ENCODE measurements at regions not wholly inside any gene's neighbourhood (a gene's known extent, or its start where the extent isn't known, plus 50 kb on each side); places are given as distances from the start of the nearest gene placed in this dataset.

DNA sequence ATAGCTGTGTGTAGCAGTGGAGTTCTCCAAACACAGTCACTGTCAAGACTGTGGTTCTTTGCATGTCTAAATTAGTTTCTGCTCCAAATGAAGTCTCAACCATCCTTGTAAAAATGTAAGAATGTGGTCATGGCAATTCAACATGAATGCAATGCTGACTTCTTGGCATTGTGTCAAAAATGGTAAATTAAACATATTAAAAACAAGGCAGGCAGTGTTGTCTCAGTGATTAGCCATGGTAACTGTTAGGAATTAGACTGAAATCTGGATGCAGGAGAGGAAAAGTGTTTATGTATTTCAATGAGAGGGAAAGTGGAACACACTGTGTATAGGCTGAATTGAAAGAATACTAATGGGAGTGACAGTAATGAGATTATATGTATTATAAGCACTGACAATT, 597.2 kb downstream of the EDEM1 start:
- TF ChIP-seq, protein P1, sequence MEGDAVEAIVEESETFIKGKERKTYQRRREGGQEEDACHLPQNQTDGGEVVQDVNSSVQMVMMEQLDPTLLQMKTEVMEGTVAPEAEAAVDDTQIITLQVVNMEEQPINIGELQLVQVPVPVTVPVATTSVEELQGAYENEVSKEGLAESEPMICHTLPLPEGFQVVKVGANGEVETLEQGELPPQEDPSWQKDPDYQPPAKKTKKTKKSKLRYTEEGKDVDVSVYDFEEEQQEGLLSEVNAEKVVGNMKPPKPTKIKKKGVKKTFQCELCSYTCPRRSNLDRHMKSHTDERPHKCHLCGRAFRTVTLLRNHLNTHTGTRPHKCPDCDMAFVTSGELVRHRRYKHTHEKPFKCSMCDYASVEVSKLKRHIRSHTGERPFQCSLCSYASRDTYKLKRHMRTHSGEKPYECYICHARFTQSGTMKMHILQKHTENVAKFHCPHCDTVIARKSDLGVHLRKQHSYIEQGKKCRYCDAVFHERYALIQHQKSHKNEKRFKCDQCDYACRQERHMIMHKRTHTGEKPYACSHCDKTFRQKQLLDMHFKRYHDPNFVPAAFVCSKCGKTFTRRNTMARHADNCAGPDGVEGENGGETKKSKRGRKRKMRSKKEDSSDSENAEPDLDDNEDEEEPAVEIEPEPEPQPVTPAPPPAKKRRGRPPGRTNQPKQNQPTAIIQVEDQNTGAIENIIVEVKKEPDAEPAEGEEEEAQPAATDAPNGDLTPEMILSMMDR (IDR thresholded peaks at IDR 0.05; ENCODE audit: insufficient read depth, low read length, poor library complexity, severe bottlenecking) = no peak
- no peak for TF ChIP-seq EZH2phosphoT487 (conservative IDR thresholded peaks at IDR 0.05; ENCODE audit: low read length)
